OCI-LY7 (cell line): ENCODE measurements at regions not wholly inside any gene's neighbourhood (a gene's known extent, or its start where the extent isn't known, plus 50 kb on each side); places are given as distances from the start of the nearest gene placed in this dataset.

Experiments
- BruUV-seq: library from RNA; stranded (reverse); fragments of 400-500 nt; replicated peaks from 2 replicates; lab custom pipeline; 2021; lab: Mats Ljungman, UMichigan
- CTCF ChIA-PET: fragments of 300-600 bp; sonication (Branson Sonifier 250); formaldehyde crosslinking; loops from one replicate; lab custom pipeline; 2022; ENCODE audit warnings: antibody characterized with exemption; ENCODE audit not compliant: unreplicated experiment; lab: Charles Lee
- POLR2A ChIA-PET: fragments of 300-600 bp; sonication (Branson Sonifier 250); formaldehyde crosslinking; loops from one replicate; lab custom pipeline; 2022; ENCODE audit warnings: antibody characterized with exemption; lab: Charles Lee
- DNase-seq: peaks from one replicate; pipeline ENCODE4 v3.0.0-alpha.2; 2015; ENCODE audit warnings: low spot score
- H2AFZ ChIP-seq: fragments of 200-600 bp; sonication (generic), shearing (Covaris generic); 2 replicates; pipeline ENCODE4 v1.6.1; 2014; ENCODE audit warnings: mild to moderate bottlenecking, antibody characterized with exemption, low read length, moderate library complexity
- H3K27ac ChIP-seq: fragments of 200-600 bp; sonication (generic); 2 replicates; pipeline ENCODE4 v1.5.1; 2014; ENCODE audit warnings: mixed run types, low read depth, mild to moderate bottlenecking, moderate library complexity, low read length, inconsistent platforms; ENCODE audit not compliant: poor library complexity, severe bottlenecking
- H3K36me3 ChIP-seq: fragments of 200-600 bp; sonication (generic); 2 replicates; pipeline ENCODE4 v1.6.1; 2014; ENCODE audit warnings: mild to moderate bottlenecking, antibody characterized with exemption, low read length, moderate library complexity, mixed read lengths; ENCODE audit not compliant: insufficient read depth
- H3K4me1 ChIP-seq: fragments of 200-600 bp; sonication (generic); 2 replicates; pipeline ENCODE4 v1.5.1; 2014; ENCODE audit warnings: mild to moderate bottlenecking, low read length; ENCODE audit not compliant: insufficient read depth, poor library complexity, severe bottlenecking
- H3K4me2 ChIP-seq: fragments of 200-600 bp; sonication (generic); 2 replicates; pipeline ENCODE4 v1.6.1; 2014; ENCODE audit warnings: mild to moderate bottlenecking, low read length
- H3K4me3 ChIP-seq: fragments of 200-600 bp; sonication (generic); 2 replicates; pipeline ENCODE4 v1.5.1; 2014; ENCODE audit warnings: mild to moderate bottlenecking, low read depth, low read length; ENCODE audit not compliant: poor library complexity, severe bottlenecking
- H3K79me2 ChIP-seq: fragments of 200-600 bp; sonication (generic); 2 replicates; pipeline ENCODE4 v1.6.1; 2016; ENCODE audit warnings: low read depth, mild to moderate bottlenecking, low read length, moderate library complexity, mixed read lengths; ENCODE audit not compliant: insufficient read depth
- H3K9me2 ChIP-seq: fragments of 200-600 bp; sonication (generic); 2 replicates; pipeline ENCODE4 v1.6.1; 2016; ENCODE audit warnings: mild to moderate bottlenecking, low read length, mixed read lengths; ENCODE audit not compliant: insufficient read depth
- H3K9me3 ChIP-seq: fragments of 200-600 bp; sonication (generic); 2 replicates; pipeline ENCODE4 v1.6.1; 2014; ENCODE audit warnings: mild to moderate bottlenecking, mixed run types, low read length, mixed read lengths
- H4K20me1 ChIP-seq: fragments of 200-600 bp; sonication (generic); 2 replicates; pipeline ENCODE4 v1.6.1; 2014; ENCODE audit warnings: mild to moderate bottlenecking, antibody characterized with exemption, low read length, moderate library complexity, mixed read lengths; ENCODE audit not compliant: insufficient read depth
- EZH2phosphoT487 ChIP-seq: fragments of 200-600 bp; sonication (generic); IDR thresholded peaks from 2 replicates; pipeline ENCODE4 v1.6.1; 2018; ENCODE audit warnings: low read depth, borderline replicate concordance, mild to moderate bottlenecking, mixed run types, antibody characterized with exemption, low read length, moderate library complexity, mixed read lengths
- intact Hi-C: fragments of 100-400 bp; cut with micrococcal nuclease; formaldehyde crosslinking; loops from one replicate; pipeline ENCODE4 v1.10.0; 2022; ENCODE audit not compliant: unreplicated experiment
- TF ChIP-seq, protein P1 (sequence below): fragments of 200-600 bp; sonication (generic); conservative IDR thresholded peaks from 2 replicates; pipeline ENCODE4 v1.5.1; 2014; ENCODE audit warnings: mild to moderate bottlenecking, antibody characterized with exemption, low read length, moderate library complexity, mixed read lengths

DNA sequence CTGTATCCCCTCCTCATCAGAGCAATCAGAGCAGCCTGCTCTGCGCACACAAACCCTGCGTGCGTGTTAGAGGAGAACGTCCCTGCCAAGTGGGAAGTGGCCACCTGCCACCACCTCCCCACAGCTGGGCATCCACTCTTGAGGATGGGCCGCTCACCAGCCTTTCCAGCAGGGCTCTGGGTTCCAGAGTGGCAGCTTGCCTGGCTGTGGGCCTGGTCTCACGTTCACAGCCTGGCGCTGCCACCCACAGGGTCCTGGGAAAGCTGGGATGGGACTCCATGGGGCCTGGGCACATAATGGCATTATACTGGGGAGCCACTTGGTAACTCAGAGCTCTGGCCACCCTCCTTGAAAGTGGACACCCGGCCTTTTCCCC, 151.1 kb upstream of the PPP2R2D start:
- POLR2A ChIA-PET, result no interaction called here
- no peak for DNase-seq
- Histone ChIP-seq H3K4me3 (no peak overlapping the region), H3K4me2 (no peak overlapping the region), H3K9me3 (no peaks in the 10 kb centered on the region), H3K27ac (no peak overlapping the region), H3K79me2 (no peaks in the 10 kb centered on the region), H4K20me1 (no peaks in the 10 kb centered on the region), H2AFZ (no peak overlapping the region), H3K4me1 (no peaks in the 10 kb centered on the region), H3K9me2 (no peaks in the 10 kb centered on the region), H3K36me3 (no peaks in the 10 kb centered on the region)
- TF ChIP-seq EZH2phosphoT487, result no peak
- TF ChIP-seq, protein P1, sequence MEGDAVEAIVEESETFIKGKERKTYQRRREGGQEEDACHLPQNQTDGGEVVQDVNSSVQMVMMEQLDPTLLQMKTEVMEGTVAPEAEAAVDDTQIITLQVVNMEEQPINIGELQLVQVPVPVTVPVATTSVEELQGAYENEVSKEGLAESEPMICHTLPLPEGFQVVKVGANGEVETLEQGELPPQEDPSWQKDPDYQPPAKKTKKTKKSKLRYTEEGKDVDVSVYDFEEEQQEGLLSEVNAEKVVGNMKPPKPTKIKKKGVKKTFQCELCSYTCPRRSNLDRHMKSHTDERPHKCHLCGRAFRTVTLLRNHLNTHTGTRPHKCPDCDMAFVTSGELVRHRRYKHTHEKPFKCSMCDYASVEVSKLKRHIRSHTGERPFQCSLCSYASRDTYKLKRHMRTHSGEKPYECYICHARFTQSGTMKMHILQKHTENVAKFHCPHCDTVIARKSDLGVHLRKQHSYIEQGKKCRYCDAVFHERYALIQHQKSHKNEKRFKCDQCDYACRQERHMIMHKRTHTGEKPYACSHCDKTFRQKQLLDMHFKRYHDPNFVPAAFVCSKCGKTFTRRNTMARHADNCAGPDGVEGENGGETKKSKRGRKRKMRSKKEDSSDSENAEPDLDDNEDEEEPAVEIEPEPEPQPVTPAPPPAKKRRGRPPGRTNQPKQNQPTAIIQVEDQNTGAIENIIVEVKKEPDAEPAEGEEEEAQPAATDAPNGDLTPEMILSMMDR, result no peak
- intact Hi-C loops, result no loop called here
- CTCF ChIA-PET, result no interaction called here
- BruUV-seq, result no TSS peak

DNA sequence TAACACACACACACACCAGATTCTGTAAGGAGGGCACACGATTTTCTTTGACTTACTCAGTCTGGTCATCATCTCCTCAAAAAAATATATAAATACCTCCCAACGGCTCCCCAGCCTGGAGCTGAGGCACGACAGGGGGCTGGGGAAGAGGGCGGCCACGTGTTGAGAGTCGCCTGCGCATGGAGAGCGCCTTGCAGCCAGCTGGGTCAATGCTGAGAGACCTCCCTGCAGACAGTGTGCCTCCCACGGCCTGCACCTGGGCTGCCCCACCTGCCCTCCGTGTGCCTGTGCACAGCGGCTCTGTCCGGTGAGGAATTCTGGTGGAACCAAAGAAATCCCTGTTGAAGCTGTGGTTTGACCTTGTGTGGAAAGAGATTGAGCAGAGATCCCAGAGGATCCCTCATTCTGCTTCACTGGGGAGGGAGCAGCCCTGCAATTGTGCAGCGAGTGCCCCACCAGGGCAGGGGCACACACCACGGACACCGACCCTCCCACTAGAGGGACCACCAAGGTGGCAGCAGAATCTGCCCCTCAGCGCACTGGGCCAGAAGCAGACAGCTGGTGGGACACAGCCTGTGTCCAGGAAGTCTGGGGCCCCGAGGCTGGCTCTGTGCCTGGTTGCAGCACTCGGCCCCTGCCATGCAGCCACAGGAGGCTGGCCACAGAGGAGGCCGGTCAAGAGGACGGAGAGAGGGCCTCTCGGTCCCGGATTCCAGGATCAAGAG, 150.5 kb upstream of the PPP2R2D start:
- H2AFZ ChIP-seq, result no peak overlapping the region
- no peak overlapping the region for H3K27ac ChIP-seq
- BruUV-seq, result no TSS peak
- intact Hi-C loops, result no loop called here
- no peaks in the 10 kb centered on the region for H3K9me3 ChIP-seq
- no peaks in the 10 kb centered on the region for H3K4me1 ChIP-seq
- no peak for TF ChIP-seq EZH2phosphoT487
- ChIA-PET POLR2A (no interaction called here), CTCF (no interaction called here)
- no peaks in the 10 kb centered on the region for H3K79me2 ChIP-seq
- H3K36me3 ChIP-seq, result no peaks in the 10 kb centered on the region
- H3K4me3 ChIP-seq, result no peak overlapping the region
- no peaks in the 10 kb centered on the region for H4K20me1 ChIP-seq
- DNase-seq, result no peak
- no peaks in the 10 kb centered on the region for H3K9me2 ChIP-seq
- no peak overlapping the region for H3K4me2 ChIP-seq

DNA sequence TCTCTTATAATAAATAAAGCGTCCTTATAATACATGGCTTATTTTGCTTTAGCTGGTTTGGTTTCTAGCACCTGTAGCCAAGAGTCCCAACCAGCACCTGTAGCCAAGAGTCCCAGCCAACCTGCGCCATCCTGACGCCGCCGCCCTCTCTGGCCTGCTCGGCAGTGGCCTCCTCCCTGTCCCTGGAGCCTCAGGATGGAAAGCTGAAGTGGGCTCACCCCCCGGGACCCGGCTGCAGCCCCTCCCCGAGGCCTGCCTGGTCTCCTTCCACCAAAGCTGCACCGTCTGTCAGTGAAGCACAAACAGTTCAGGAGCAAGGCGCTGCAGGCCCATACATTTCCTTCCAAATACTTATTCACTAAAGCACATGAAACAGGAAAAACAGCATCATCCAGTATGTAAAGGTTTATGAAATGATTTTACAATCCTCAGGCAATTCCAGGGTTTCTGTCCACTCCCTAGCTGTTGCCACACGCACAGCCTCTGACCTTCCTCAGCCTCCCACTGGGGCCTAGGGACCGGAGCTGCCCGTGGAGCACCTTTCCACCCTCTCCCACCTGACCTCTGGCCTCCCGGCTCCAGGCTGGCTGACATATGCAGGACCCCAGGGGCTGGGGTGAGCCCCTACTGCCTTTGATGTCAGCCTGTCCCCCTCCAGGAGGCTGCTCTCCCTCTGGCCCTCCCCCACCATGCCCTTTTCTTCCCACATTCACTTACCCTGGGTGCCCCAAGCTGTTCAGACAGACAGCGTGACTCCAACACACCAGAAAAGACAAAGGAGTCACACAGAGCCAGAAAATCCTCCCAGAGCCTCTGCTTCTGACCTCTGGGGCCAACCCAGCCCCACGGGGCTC, 149.6 kb upstream of the PPP2R2D start:
- POLR2A ChIA-PET, result interaction anchor here (0.6 kb wide), 1 partner anchor 201 kb away, joined by 3 read pairs; no protein-coding TSS in a partner anchor
- H3K4me2 ChIP-seq, result no peak overlapping the region

More for the DNA sequence above, 149.6 kb upstream of the PPP2R2D start:
- no peaks in the 10 kb centered on the region for H3K4me1 ChIP-seq
- BruUV-seq, result no TSS peak
- no peaks in the 10 kb centered on the region for H3K9me2 ChIP-seq
- no peak overlapping the region for H3K4me3 ChIP-seq
- no peaks in the 10 kb centered on the region for H3K9me3 ChIP-seq
- no peaks in the 10 kb centered on the region for H4K20me1 ChIP-seq
- DNase-seq, result no peak
- CTCF ChIA-PET, result no interaction called here
- H2AFZ ChIP-seq, result no peak overlapping the region
- TF ChIP-seq, protein P1, result no peak
- no peak for TF ChIP-seq EZH2phosphoT487
- no peaks in the 10 kb centered on the region for H3K36me3 ChIP-seq
- intact Hi-C loops, result no loop called here
- H3K79me2 ChIP-seq, result no peaks in the 10 kb centered on the region
- no peak overlapping the region for H3K27ac ChIP-seq
